Smooth muscle cell (in vitro differentiated cells): ENCODE measurements at regions not wholly inside any gene's neighbourhood (a gene's known extent, or its start where the extent isn't known, plus 50 kb on each side); places are given as distances from the start of the nearest gene placed in this dataset.

Source experiments
- DNase-seq: peaks from one replicate; lab custom pipeline; 2025; ENCODE audit not compliant: unreplicated experiment; lab: John Stamatoyannopoulos, UW
- H2AFZ ChIP-seq: fragments of 200-600 bp; sonication (generic); 2 replicates; pipeline ENCODE4 v1.6.0; 2016; ENCODE audit warnings: antibody characterized with exemption, low read depth, mild to moderate bottlenecking
- H3F3A ChIP-seq: fragments of 200-600 bp; sonication (generic); 2 replicates; pipeline ENCODE4 v1.6.0; 2017; ENCODE audit warnings: antibody characterized with exemption, low read depth
- H3K27ac ChIP-seq: fragments of 200-600 bp; sonication (generic); 2 replicates; pipeline ENCODE4 v1.5.1; 2016; ENCODE audit warnings: low read depth, mild to moderate bottlenecking
- H3K27me3 ChIP-seq: fragments of 200-600 bp; sonication (generic); 2 replicates; pipeline ENCODE4 v1.6.1; 2016; ENCODE audit warnings: low read depth, mild to moderate bottlenecking
- H3K36me3 ChIP-seq: fragments of 200-600 bp; sonication (generic); 2 replicates; pipeline ENCODE4 v1.5.1; 2016; ENCODE audit warnings: low read depth
- H3K4me1 ChIP-seq: fragments of 200-600 bp; sonication (generic); 2 replicates; pipeline ENCODE4 v1.5.1; 2016; ENCODE audit warnings: low read depth
- H3K4me2 ChIP-seq: fragments of 200-600 bp; sonication (generic); 2 replicates; pipeline ENCODE4 v1.6.0; 2016; ENCODE audit warnings: mild to moderate bottlenecking
- H3K4me3 ChIP-seq: fragments of 200-600 bp; sonication (generic); 2 replicates; pipeline ENCODE4 v1.5.1; 2016; ENCODE audit warnings: mild to moderate bottlenecking
- H3K79me2 ChIP-seq: fragments of 200-600 bp; sonication (generic); 2 replicates; pipeline ENCODE4 v1.6.0; 2016; ENCODE audit warnings: low read depth, mild to moderate bottlenecking
- H3K9ac ChIP-seq: fragments of 200-600 bp; sonication (generic); 2 replicates; pipeline ENCODE4 v1.6.0; 2016; ENCODE audit warnings: low read depth
- H3K9me3 ChIP-seq: fragments of 200-600 bp; sonication (generic); replicated peaks from 2 replicates; pipeline ENCODE4 v1.5.1; 2016; ENCODE audit warnings: low read depth
- H4K20me1 ChIP-seq: fragments of 200-600 bp; sonication (generic); 2 replicates; pipeline ENCODE4 v1.6.0; 2016; ENCODE audit warnings: low read depth
- WGBS: methylation state at CpG from one replicate; pipeline ENCODE4 v1.1.7; 2016; ENCODE audit warnings: low lambda C conversion rate; 5-methylcytosine and 5-hydroxymethylcytosine counted together
- TF ChIP-seq, protein P1 (sequence below): fragments of 200-600 bp; sonication (generic); IDR thresholded peaks from 2 replicates; pipeline ENCODE4 v1.5.1; 2017; ENCODE audit warnings: borderline replicate concordance, mild to moderate bottlenecking, antibody characterized with exemption; ENCODE audit not compliant: insufficient read depth, poor library complexity, severe bottlenecking

DNA sequence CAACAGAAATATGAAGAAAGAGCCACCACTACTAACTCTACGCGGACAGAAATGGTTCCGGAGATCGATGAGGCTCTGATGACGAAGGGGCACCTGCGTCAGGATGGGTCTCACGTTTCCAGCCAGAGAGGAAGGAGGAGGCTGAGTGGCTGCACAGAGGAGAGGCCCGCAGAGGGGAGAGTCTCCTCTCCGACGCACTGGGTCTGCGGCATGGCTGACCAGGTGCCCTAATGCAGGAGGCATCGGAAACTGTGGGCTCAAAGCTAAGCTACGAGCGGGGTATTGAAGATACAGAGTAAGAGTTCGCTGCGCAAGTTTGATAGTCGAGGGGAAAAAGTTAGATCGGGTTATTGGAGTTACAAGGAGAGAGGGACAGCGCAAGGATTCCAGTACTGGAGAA lies 69.9 kb downstream of the TTLL2 start:
- H3K9me3 ChIP-seq = no peaks in the 10 kb centered on the region
- no peaks in the 10 kb centered on the region for H3K79me2 ChIP-seq
- H3K9ac ChIP-seq = no peak overlapping the region
- 95% methylated on average over 19 of the region's 19 CpGs for whole genome bisulfite sequencing
- DNase-seq = no peak
- no peaks in the 10 kb centered on the region for H3K36me3 ChIP-seq
- no peaks in the 10 kb centered on the region for H4K20me1 ChIP-seq
- H3K4me1 ChIP-seq = no peaks in the 10 kb centered on the region
- H2AFZ ChIP-seq = no peak overlapping the region
- TF ChIP-seq, protein P1, sequence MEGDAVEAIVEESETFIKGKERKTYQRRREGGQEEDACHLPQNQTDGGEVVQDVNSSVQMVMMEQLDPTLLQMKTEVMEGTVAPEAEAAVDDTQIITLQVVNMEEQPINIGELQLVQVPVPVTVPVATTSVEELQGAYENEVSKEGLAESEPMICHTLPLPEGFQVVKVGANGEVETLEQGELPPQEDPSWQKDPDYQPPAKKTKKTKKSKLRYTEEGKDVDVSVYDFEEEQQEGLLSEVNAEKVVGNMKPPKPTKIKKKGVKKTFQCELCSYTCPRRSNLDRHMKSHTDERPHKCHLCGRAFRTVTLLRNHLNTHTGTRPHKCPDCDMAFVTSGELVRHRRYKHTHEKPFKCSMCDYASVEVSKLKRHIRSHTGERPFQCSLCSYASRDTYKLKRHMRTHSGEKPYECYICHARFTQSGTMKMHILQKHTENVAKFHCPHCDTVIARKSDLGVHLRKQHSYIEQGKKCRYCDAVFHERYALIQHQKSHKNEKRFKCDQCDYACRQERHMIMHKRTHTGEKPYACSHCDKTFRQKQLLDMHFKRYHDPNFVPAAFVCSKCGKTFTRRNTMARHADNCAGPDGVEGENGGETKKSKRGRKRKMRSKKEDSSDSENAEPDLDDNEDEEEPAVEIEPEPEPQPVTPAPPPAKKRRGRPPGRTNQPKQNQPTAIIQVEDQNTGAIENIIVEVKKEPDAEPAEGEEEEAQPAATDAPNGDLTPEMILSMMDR = no peak
- H3F3A ChIP-seq = no peaks in the 10 kb centered on the region
- no peak overlapping the region for H3K4me2 ChIP-seq
- H3K4me3 ChIP-seq = no peak overlapping the region
- no peak overlapping the region for H3K27ac ChIP-seq
- H3K27me3 ChIP-seq = no peaks in the 10 kb centered on the region

DNA sequence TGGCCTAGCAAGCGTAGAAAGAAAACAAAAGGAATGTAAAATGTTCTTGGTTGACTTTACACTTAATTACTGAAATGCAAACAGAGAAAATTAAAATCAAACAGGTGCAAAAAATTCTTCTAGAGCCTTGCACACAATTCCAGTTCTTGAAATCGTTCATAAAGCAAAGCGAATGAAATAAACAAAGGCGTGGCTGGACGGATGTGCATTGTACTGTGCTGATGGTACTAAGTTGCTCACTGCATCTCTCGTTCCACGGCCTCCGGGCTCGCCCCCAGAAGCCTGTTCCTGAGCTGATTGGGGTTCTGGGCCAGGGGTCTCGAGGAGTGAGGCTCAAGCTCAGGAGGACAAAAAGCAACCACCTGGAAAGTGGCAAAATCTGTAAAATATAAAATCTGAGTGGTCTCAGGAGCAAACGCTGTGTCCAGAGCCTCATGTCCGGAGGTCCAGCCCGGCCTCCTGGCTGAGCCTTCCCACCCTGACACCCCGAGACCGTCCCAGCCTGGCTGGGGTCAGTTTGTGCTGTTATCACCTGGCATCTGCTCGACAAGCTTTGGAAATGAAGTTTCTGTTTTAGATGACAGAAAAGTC lies 71.3 kb downstream of the TTLL2 start:
- Histone ChIP-seq H4K20me1 (no peaks in the 10 kb centered on the region), H2AFZ (no peak overlapping the region), H3K4me3 (no peak overlapping the region), H3K4me1 (no peaks in the 10 kb centered on the region), H3K79me2 (no peaks in the 10 kb centered on the region), H3K9me3 (no peaks in the 10 kb centered on the region), H3K9ac (no peak overlapping the region), H3K27ac (no peak overlapping the region), H3K4me2 (no peak overlapping the region), H3K27me3 (no peaks in the 10 kb centered on the region), H3K36me3 (no peaks in the 10 kb centered on the region), H3F3A (no peaks in the 10 kb centered on the region)
- no peak for DNase-seq
- TF ChIP-seq, protein P1 = no peak
- WGBS = 89% methylated on average over 16 of the region's 16 CpGs

DNA sequence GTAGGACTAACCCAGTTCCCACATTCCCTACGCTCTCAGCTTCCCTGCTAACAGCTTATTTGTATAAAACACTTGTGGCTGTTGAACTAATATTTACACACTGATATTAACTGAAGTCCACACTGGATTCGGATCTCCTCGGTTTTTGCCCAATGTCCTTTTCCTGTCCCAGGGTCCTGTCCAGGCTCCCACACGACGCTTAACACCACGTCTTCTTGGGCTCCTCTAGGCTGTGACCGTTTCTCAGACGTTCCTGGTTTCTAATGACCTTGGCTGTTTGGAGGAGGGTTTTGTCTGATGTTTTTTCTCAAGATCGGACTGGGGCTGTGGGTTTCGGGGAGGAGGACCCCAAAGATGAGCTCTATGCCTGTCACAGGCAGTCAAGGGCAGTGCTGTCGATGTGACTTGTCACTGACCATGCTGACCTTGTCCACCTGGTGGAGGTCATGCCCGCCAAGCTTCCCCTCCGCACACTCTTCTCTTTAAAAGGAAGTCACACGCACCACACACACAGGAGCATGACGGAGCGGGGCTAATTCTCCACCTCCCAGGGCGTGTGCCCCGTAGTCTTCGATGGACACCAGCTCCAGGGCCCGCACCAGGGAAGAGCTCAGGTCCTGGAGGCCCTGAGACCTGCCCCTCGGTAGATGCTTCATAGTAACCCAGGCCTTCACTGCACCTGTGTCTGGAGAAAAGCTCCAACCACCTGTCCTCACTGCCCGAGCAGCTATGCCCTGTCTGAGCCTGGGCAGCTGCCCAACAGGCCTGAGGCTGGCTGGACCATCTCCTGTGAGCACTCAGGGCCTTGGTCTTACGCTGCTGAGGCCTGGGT lies 72.0 kb downstream of the TTLL2 start:
- H3K4me1 ChIP-seq = no peaks in the 10 kb centered on the region
- no peak overlapping the region for H3K9ac ChIP-seq
- H3K27ac ChIP-seq = no peak overlapping the region
- no peaks in the 10 kb centered on the region for H4K20me1 ChIP-seq
- no peaks in the 10 kb centered on the region for H3K36me3 ChIP-seq
- H3K27me3 ChIP-seq = no peaks in the 10 kb centered on the region
- TF ChIP-seq, protein P1 = no peak
- 92% methylated on average over 23 of the region's 23 CpGs for WGBS
- H3F3A ChIP-seq = no peaks in the 10 kb centered on the region
- H3K9me3 ChIP-seq = no peaks in the 10 kb centered on the region
- no peak overlapping the region for H3K4me3 ChIP-seq
- no peaks in the 10 kb centered on the region for H3K79me2 ChIP-seq
- DNase-seq = no peak
- no peak overlapping the region for H2AFZ ChIP-seq
- no peak overlapping the region for H3K4me2 ChIP-seq
